Muscle of arm (tissue), 1 donor: ENCODE measurements at regions not wholly inside any gene's neighbourhood (a gene's known extent, or its start where the extent isn't known, plus 50 kb on each side); places are given as distances from the start of the nearest gene placed in this dataset.

Experiments used
- DNase-seq: peaks from one replicate; pipeline ENCODE4 v3.0.0-alpha.2; 2013

DNA sequence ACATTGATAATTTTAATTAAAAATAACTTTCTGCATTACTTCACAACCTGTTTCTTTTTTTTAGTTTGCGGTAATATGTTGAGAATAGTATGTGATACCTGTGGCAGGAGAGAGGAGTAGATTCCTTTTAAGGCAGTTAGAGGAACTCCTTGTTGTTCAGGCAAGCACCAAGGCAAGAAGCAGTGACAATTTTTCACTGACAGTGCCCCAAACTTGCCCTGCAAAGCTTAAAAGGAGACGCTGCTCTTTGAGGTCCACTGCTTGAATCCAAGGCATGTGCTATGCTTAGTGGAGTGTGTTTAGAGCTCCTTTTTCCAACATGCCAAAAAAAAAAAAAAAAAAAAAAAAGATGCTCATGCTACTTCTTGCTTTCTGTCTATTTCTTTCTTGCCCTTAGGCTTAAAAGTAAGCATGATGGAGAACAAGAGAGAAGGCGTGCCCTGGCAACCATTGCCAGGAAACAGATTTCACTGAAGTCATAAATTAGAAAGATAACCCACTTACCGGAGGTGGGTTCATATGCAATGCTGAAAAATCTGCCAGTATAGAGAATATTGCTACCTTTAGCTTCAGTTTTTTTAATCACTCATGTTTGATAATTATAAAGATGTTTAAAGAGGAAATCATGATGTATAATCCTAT is 58.3 kb upstream of the DYRK2 start:
- no peak for DNase-seq

DNA sequence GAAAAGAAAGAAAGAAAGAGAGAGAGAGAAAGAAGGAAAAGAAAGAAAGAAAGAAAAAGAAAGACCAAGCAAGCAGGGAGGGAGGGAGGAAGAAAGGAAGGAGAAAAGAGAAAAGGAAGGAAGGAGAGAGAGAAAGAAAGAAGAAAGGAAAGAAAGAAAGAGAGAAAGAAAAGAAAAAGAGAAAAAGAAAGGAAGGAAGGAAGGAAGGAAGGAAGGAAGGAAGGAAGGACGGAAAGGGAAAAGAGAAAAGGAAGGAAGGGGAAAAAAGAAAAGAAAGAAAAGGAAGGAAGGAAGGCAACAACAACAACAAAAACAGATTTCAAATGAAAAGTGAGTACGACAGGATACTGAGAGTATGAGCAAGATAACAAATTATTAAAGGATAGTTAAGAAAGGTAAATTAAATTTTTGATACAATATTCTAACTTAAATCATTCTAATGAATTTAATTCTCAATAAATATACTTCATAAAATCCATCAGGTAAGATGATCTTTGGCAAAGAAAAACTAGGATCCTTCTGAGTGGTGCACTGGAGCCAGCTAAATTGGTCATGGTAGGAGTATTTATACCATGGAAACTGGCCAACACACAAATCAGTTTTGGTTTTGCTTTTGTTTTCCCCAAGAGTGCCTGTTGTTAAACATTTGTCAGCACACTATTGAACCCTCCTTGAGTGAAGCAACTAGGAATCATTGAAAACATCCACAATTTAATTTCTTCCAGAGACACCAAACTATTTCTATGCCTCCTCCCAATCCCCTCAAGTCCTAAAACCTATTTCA is 56.1 kb upstream of the DYRK2 start:
- peak; percentile 22 for DNase-seq

DNA sequence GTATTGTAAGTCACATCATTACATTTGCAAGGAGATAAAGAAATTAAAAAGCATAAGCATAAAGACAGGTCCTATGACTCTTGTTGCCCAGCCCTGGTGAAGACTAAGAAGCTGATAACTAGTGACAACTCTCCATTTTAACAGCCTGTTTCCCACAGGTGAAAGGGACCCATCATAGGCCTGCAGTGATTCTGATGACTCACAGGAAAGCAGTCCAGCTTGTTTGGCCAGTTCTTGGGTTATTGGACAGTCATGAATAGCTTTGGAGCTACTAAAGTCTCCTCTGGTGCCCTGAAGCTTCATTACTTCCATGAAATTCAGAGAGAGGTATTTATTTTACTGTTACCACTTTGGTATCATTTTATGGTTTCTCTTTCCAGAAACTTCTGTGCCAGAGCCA is 55.5 kb upstream of the DYRK2 start:
- DNase-seq, result no peak

- DNase-seq, result no peak
Measured at GRCh38 chr12:67593461-67594330, 54.8 kb upstream of the DYRK2 start.

GRCh38 chr12:67594888-67595287 is 53.7 kb upstream of the DYRK2 start:
- DNase-seq, result no peak

GRCh38 chr12:67595365-67595764 is 53.2 kb upstream of the DYRK2 start:
- no peak for DNase-seq

- DNase-seq, result no peak
Measured at GRCh38 chr12:67598598-67598997, 49.9 kb upstream of the DYRK2 start.
